Heart right ventricle (tissue), 16 donors: ENCODE measurements at regions not wholly inside any gene's neighbourhood (a gene's known extent, or its start where the extent isn't known, plus 50 kb on each side); places are given as distances from the start of the nearest gene placed in this dataset.

Experiments used
- ATAC-seq, 8 donors: fragments of 200-7000 bp; cut with Tn5 transposase; one replicate each; pipeline ENCODE4 v1.9.1; 2020; ENCODE audit warnings: mild to moderate bottlenecking in 8 of 8, moderate library complexity in 8 of 8, moderate number of reproducible peaks in 1 of 8
- DNase-seq, 2 donors: peaks; one replicate each; pipeline ENCODE4 v3.0.0-alpha.2; 2020
- H3K27ac ChIP-seq, 10 donors: fragments of 200-600 bp; sonication (generic) in 2 of 10; one replicate each; pipeline versions ENCODE4 v1.5.0 to v1.8.0; 2020 to 2022; ENCODE audit warnings: mild to moderate bottlenecking in 3 of 10
- H3K27me3 ChIP-seq, 7 donors: fragments of 200-600 bp; one replicate each; pipeline ENCODE4 v1.8.0; 2021 to 2022; ENCODE audit warnings: mild to moderate bottlenecking in 2 of 7
- H3K36me3 ChIP-seq, 9 donors: fragments of 200-600 bp; sonication (generic) in 1 of 9; one replicate each; pipeline versions ENCODE4 v1.5.0 to v1.8.0; 2020 to 2022; ENCODE audit warnings: mild to moderate bottlenecking in 2 of 9
- H3K4me1 ChIP-seq, 9 donors: fragments of 200-600 bp; sonication (generic) in 1 of 9; one replicate each; pipeline versions ENCODE4 v1.5.0 to v1.8.0; 2020 to 2022; ENCODE audit warnings: mild to moderate bottlenecking in 4 of 9
- H3K4me3 ChIP-seq, 10 donors: fragments of 200-600 bp; sonication (generic) in 2 of 10; one replicate each; pipeline versions ENCODE4 v1.5.0 to v1.8.0; 2020 to 2022; ENCODE audit warnings: mild to moderate bottlenecking in 7 of 10, moderate library complexity in 2 of 10
- H3K9me3 ChIP-seq, 11 donors: fragments of 200-600 bp in 10 of 11; sonication (generic) in 2 of 11; one replicate each; pipeline versions ENCODE4 v1.5.0 to v1.8.0; 2013 to 2022; ENCODE audit warnings: mild to moderate bottlenecking in 2 of 11, control low read depth in 1 of 11, moderate library complexity in 1 of 11
- CTCF ChIP-seq, 9 donors: fragments of 200-600 bp; sonication (generic) in 2 of 9; IDR thresholded peaks; one replicate each; pipeline versions ENCODE4 v1.5.0 to v1.8.0; 2021 to 2022; ENCODE audit warnings: antibody characterized with exemption in 9 of 9, mild to moderate bottlenecking in 5 of 9, moderate library complexity in 1 of 9
- WGBS, 2 donors: extraction: QIAGEN DNeasy Blood & Tissue Kit; methylation state at CpG; one replicate each; pipeline ENCODE4 v1.1.7; 2013; ENCODE audit warnings: inconsistent platforms in 1 of 2; 5-methylcytosine and 5-hydroxymethylcytosine counted together
- intact Hi-C, 10 donors: fragments of 100-400 bp; cut with DNase I; formaldehyde crosslinking; loops; one replicate each; pipeline versions ENCODE4 v1.11.1 to v1.14.2; 2022
- donor health status: Arrhythmogenic right ventricular cardiomyopathy.
- donor health status: ischemic (EF 13 %, LVEDD 7.1; RV severe dilation, severe dysfunction).
- donor health status: healthy with polysubstance abuse.
- donor health status: DM: no; HTN: yes; CAD: no.
- donor health status: DM: no; HTN: no; CAD: no.
- donor health status: ischemic (EF 25% LVEDD 6.9; RV normal size, moderate dysfunction).
- donor health status: ischemic (EF 25% LVEDD 5.7; RV mildly dilated, moderate dysfunction).
- donor health status: healthy.
- donor health status: DM: yes; HTN: yes; CAD: no.
- donor health status: Ischemic cardiomyopathy.
- donor health status: ischemic (EF 35%, LVEDD 5.7; RV mildly dilated, moderate dysfunction).
- donor health status: nonischemic (EF 11% LVEDD 7.7; RV severe dilation, severe dysfunction).
- donor health status: DM: yes; HTN: yes; CAD: no.
- donor health status: PGD.
- donor health status: ischemic (EF 29% LVEDD 5.4; RV normal size, mild dysfunction).
- donor health status: nonischemic (EF 23%, LVEDD 6.1; RV moderate dilation, normal function).

GRCh38 chr12:124196236-124196635, 98.7 kb upstream of the RFLNA start:
- Histone ChIP-seq H3K36me3 (no peaks in the 10 kb centered on the region), H3K27me3 (no peaks in the 10 kb centered on the region), H3K9me3 (peaks cover 0 to 25% (median 0%) of the 10 kb centered on the region in 11 donors), H3K4me3 (no peak overlapping the region), H3K27ac (no peak overlapping the region), H3K4me1 (no peaks in the 10 kb centered on the region)
- no peak for TF ChIP-seq CTCF (IDR thresholded peaks at IDR 0.05)
- intact Hi-C loops, result no loop called here
- DNase-seq (no peak), ATAC-seq (no peak)
- WGBS, 2 donors, result 92 to 93% methylated on average over 7 of the region's 7 CpGs

GRCh38 chr12:124201248-124201647, 93.6 kb upstream of the RFLNA start:
- intact Hi-C loops, result no loop called here
- Histone ChIP-seq H3K36me3 (no peaks in the 10 kb centered on the region), H3K27ac (no peak overlapping the region), H3K4me1 (no peaks in the 10 kb centered on the region), H3K4me3 (no peak overlapping the region), H3K9me3 (peaks cover 0 to 37% (median 14%) of the 10 kb centered on the region in 11 donors), H3K27me3 (peaks cover 0 to 5% (median 0%) of the 10 kb centered on the region in 7 donors)
- TF ChIP-seq CTCF (IDR thresholded peaks at IDR 0.05), result no peak
- ATAC-seq, result no peak
- no peak for DNase-seq
- WGBS, 2 donors, result 97 to 100% methylated on average over 1 of the region's 1 CpG

- 79 to 84% methylated on average over 5 of the region's 5 CpGs for WGBS, 2 donors
- Histone ChIP-seq H3K27me3 (peaks cover 0 to 17% (median 0%) of the 10 kb centered on the region in 7 donors), H3K4me1 (peaks cover 0 to 4% (median 0%) of the 10 kb centered on the region in 9 donors), H3K4me3 (no peak overlapping the region), H3K27ac (no peak overlapping the region), H3K9me3 (peaks cover 0 to 26% (median 14%) of the 10 kb centered on the region in 11 donors), H3K36me3 (no peaks in the 10 kb centered on the region)
- TF ChIP-seq CTCF (IDR thresholded peaks at IDR 0.05), result no peak
- intact Hi-C loops, result no loop called here
- ATAC-seq (no peak), DNase-seq (no peak)
These were observed 91.7 kb upstream of the RFLNA start for GRCh38 chr12:124203176-124203575.

GRCh38 chr12:124205405-124205804, 89.5 kb upstream of the RFLNA start:
- peaks cover 0 to 28% (median 3%) of the 10 kb centered on the region in 7 donors for H3K27me3 ChIP-seq
- no peak overlapping the region for H3K27ac ChIP-seq
- H3K4me3 ChIP-seq, result no peak overlapping the region
- 95% methylated on average over 2 of the region's 2 CpGs for WGBS, 2 donors
- peaks cover 0 to 25% (median 14%) of the 10 kb centered on the region in 11 donors for H3K9me3 ChIP-seq
- DNase-seq, result no peak
- H3K4me1 ChIP-seq, result peaks cover 0 to 5% (median 0%) of the 10 kb centered on the region in 9 donors
- intact Hi-C loops, result no loop called here
- no peak for ATAC-seq
- no peaks in the 10 kb centered on the region for H3K36me3 ChIP-seq
- no peak for TF ChIP-seq CTCF (IDR thresholded peaks at IDR 0.05)
